WTC11 (cell line): ENCODE measurements at regions not wholly inside any gene's neighbourhood (a gene's known extent, or its start where the extent isn't known, plus 50 kb on each side); places are given as distances from the start of the nearest gene placed in this dataset.

Source experiments
- ATAC-seq: fragments of 200-7000 bp; cut with Tn5 transposase; 2 replicates; pipeline ENCODE4 v1.10.0; 2021; ENCODE audit warnings: mild to moderate bottlenecking, moderate library complexity
- CTCF ChIA-PET: fragments of 300-600 bp; sonication (Branson Sonifier 250); formaldehyde crosslinking; loops from one replicate; lab custom pipeline; 2021; ENCODE audit warnings: antibody characterized with exemption; lab: Charles Lee
- POLR2A ChIA-PET: fragments of 350-600 bp; sonication (Branson Sonifier 250); formaldehyde crosslinking; loops from one replicate; lab custom pipeline; 2021; ENCODE audit warnings: antibody characterized with exemption; lab: Charles Lee
- DNase-seq: peaks from one replicate; pipeline ENCODE4 v3.0.0; 2021; ENCODE audit warnings: low spot score
- H3K27ac Mint-ChIP-seq: 2 replicates; pipeline ENCODE4 v1.8.0; 2021; ENCODE audit warnings: mixed read lengths
- H3K27me3 Mint-ChIP-seq: 2 replicates; pipeline ENCODE4 v1.8.0; 2021; ENCODE audit warnings: low read depth, mild to moderate bottlenecking, moderate library complexity, mixed read lengths
- H3K36me3 Mint-ChIP-seq: 2 replicates; pipeline ENCODE4 v1.8.0; 2021; ENCODE audit warnings: mixed read lengths
- H3K4me1 Mint-ChIP-seq: 2 replicates; pipeline ENCODE4 v1.8.0; 2022; ENCODE audit warnings: mixed read lengths
- H3K4me3 Mint-ChIP-seq: 2 replicates; pipeline ENCODE4 v1.8.0; 2021; ENCODE audit warnings: mild to moderate bottlenecking, moderate library complexity, mixed read lengths
- H3K9me3 Mint-ChIP-seq: 2 replicates; pipeline ENCODE4 v1.8.0; 2021; ENCODE audit warnings: mixed read lengths
- ATF1 ChIP-seq: sonication (generic); formaldehyde crosslinking; IDR thresholded peaks from 2 replicates; pipeline ENCODE4 v1.8.1; 2023; ENCODE audit warnings: mild to moderate bottlenecking, moderate library complexity, missing genetic modification reagents
- ATF6 ChIP-seq: sonication (generic); formaldehyde crosslinking; IDR thresholded peaks from 2 replicates; pipeline ENCODE4 v1.8.1; 2023; ENCODE audit warnings: mild to moderate bottlenecking, missing genetic modification reagents
- E2F5 ChIP-seq: sonication (generic); formaldehyde crosslinking; IDR thresholded peaks from 2 replicates; pipeline ENCODE4 v1.8.1; 2022; ENCODE audit warnings: mild to moderate bottlenecking, moderate library complexity, missing genetic modification reagents
- EMX1 ChIP-seq: fragments of 250-450 bp; sonication (Bioruptor Pico); IDR thresholded peaks from 2 replicates; pipeline ENCODE4 v1.8.0; 2021; ENCODE audit warnings: mild to moderate bottlenecking
- ESRRA ChIP-seq: sonication (generic); formaldehyde crosslinking; IDR thresholded peaks from 2 replicates; pipeline ENCODE4 v1.8.1; 2022; ENCODE audit warnings: mild to moderate bottlenecking, missing genetic modification reagents, borderline replicate concordance
- GRHL2 ChIP-seq: fragments of 250-450 bp; sonication (Bioruptor Pico); IDR thresholded peaks from 2 replicates; pipeline ENCODE4 v1.8.0; 2022; ENCODE audit warnings: mild to moderate bottlenecking, moderate library complexity; ENCODE audit not compliant: insufficient replicate concordance, severe bottlenecking
- JAZF1 ChIP-seq: fragments of 250-450 bp; sonication (Bioruptor Pico); IDR thresholded peaks from 2 replicates; pipeline ENCODE4 v1.9.0; 2021; ENCODE audit warnings: moderate library complexity, mild to moderate bottlenecking, inconsistent platforms
- JUN ChIP-seq: sonication (generic); formaldehyde crosslinking; IDR thresholded peaks from 2 replicates; pipeline ENCODE4 v1.8.0; 2023; ENCODE audit warnings: mild to moderate bottlenecking, missing genetic modification reagents
- MXD4 ChIP-seq: fragments of 250-450 bp; sonication (Bioruptor Pico); IDR thresholded peaks from 2 replicates; pipeline ENCODE4 v1.8.0; 2021; ENCODE audit warnings: mild to moderate bottlenecking, moderate library complexity, borderline replicate concordance
- NR1H2 ChIP-seq: sonication (generic); formaldehyde crosslinking; IDR thresholded peaks from 2 replicates; pipeline ENCODE4 v1.9.0; 2021; ENCODE audit warnings: mild to moderate bottlenecking, moderate library complexity, missing genetic modification reagents
- TEAD4 ChIP-seq: sonication (generic); formaldehyde crosslinking; IDR thresholded peaks from 2 replicates; pipeline ENCODE4 v1.8.0; 2022; ENCODE audit warnings: mild to moderate bottlenecking, missing genetic modification reagents
- USF1 ChIP-seq: sonication (generic); formaldehyde crosslinking; IDR thresholded peaks from 2 replicates; pipeline ENCODE4 v1.8.0; 2022; ENCODE audit warnings: mild to moderate bottlenecking, missing genetic modification reagents
- ZMAT4 ChIP-seq: fragments of 250-450 bp; sonication (Bioruptor Pico); IDR thresholded peaks from 2 replicates; pipeline ENCODE4 v1.9.0; 2021; ENCODE audit warnings: mild to moderate bottlenecking
- ZNF138 ChIP-seq: sonication (generic); formaldehyde crosslinking; conservative IDR thresholded peaks from 2 replicates; pipeline ENCODE4 v1.8.1; 2022; ENCODE audit warnings: mild to moderate bottlenecking, moderate library complexity, missing genetic modification reagents
- ZNF281 ChIP-seq: sonication (generic); formaldehyde crosslinking; IDR thresholded peaks from 2 replicates; pipeline ENCODE4 v1.8.0; 2023; ENCODE audit warnings: mild to moderate bottlenecking, missing genetic modification reagents
- ZNF425 ChIP-seq: fragments of 250-450 bp; sonication (Bioruptor Pico); conservative IDR thresholded peaks from 2 replicates; pipeline ENCODE4 v1.9.0; 2021; ENCODE audit warnings: mild to moderate bottlenecking
- ZSCAN18 ChIP-seq: fragments of 250-450 bp; sonication (Bioruptor Pico); IDR thresholded peaks from 2 replicates; pipeline ENCODE4 v2.1.2; 2022; ENCODE audit warnings: mild to moderate bottlenecking, moderate library complexity

GRCh38 chr4:179585761-179586160 lies 2143.5 kb upstream of the AGA start (continued):
- no peak for TF ChIP-seq E2F5 (CRISPR knock-in tag)

GRCh38 chr4:179586460-179586859 lies 2144.2 kb upstream of the AGA start:
- H3K27me3 Mint-ChIP-seq: no peaks in the 10 kb centered on the region
- peak; percentile 93 for ATAC-seq
- H3K4me1 Mint-ChIP-seq: peaks cover 21% of the 10 kb centered on the region
- TF ChIP-seq ZNF425 (no peak), JUN (CRISPR knock-in tag) (no peak), NR1H2 (CRISPR knock-in tag) (no peak), ESRRA (CRISPR knock-in tag) (no peak), ZNF138 (CRISPR knock-in tag) (no peak), ZNF281 (CRISPR knock-in tag) (no peak), ATF1 (CRISPR knock-in tag) (no peak), GRHL2 (CRISPR knock-in tag) (no peak), EMX1 (CRISPR knock-in tag) (no peak), ATF6 (CRISPR knock-in tag) (no peak)
- ChIA-PET CTCF (no interaction called here), POLR2A (no interaction called here)
- no peaks in the 10 kb centered on the region for H3K36me3 Mint-ChIP-seq
- H3K27ac Mint-ChIP-seq: peak overlapping the region; percentile 67
- H3K4me3 Mint-ChIP-seq: no peak overlapping the region
- DNase-seq: no peak
- H3K9me3 Mint-ChIP-seq: peaks cover 7% of the 10 kb centered on the region; the same call in 1 of the 2 replicates

GRCh38 chr4:179595671-179596410 lies 2153.6 kb upstream of the AGA start:
- no peak for DNase-seq
- Mint-ChIP-seq H3K36me3 (no peaks in the 10 kb centered on the region), H3K4me3 (no peak overlapping the region), H3K27me3 (no peaks in the 10 kb centered on the region), H3K4me1 (no peaks in the 10 kb centered on the region), H3K9me3 (peaks cover 9% of the 10 kb centered on the region; the same call in 1 of the 2 replicates), H3K27ac (no peak overlapping the region)
- no peak for ATAC-seq
- CTCF ChIA-PET: no interaction called here
- POLR2A ChIA-PET: no interaction called here
- TF ChIP-seq ZMAT4 (CRISPR knock-in tag) (no peak), USF1 (no peak), TEAD4 (CRISPR knock-in tag) (no peak), ZSCAN18 (no peak), MXD4 (no peak), JAZF1 (CRISPR knock-in tag) (no peak), ZNF138 (CRISPR knock-in tag) (no peak), ZNF281 (CRISPR knock-in tag) (no peak)
